Peyer's patch (tissue), 4 donors: ENCODE measurements at regions not wholly inside any gene's neighbourhood (a gene's known extent, or its start where the extent isn't known, plus 50 kb on each side); places are given as distances from the start of the nearest gene placed in this dataset.
"Not testable (repeated sequence)": the region's sequence is repeated elsewhere in the genome, so short reads cannot be mapped to it uniquely, and the experiment has no call there.

Source experiments
- CTCF ChIP-seq, 6 experiments: fragments of 450-650 bp in 4 of 6; fragments of 200-600 bp in 2 of 6; sonication (generic) in 1 of 6; IDR thresholded peaks; one replicate each; pipeline ENCODE4 v1.5.1; 2017 to 2019; ENCODE audit warnings: antibody characterized with exemption in 6 of 6, mild to moderate bottlenecking in 3 of 6, moderate library complexity in 1 of 6
- POLR2A ChIP-seq, 2 donors: fragments of 450-650 bp; IDR thresholded peaks; one replicate each; pipeline ENCODE4 v1.5.1; 2017; ENCODE audit warnings: antibody characterized with exemption in 2 of 2, mild to moderate bottlenecking in 2 of 2, moderate library complexity in 2 of 2

GRCh38 chr5:1597093-1597473, 73.3 kb upstream of the LPCAT1 start:
- TF ChIP-seq POLR2A, CTCF (IDR thresholded peaks at IDR 0.05): not testable (repeated sequence)
